SK-N-SH treated with all-trans-retinoic acid at 6 μM for 48 hours (cell line): ENCODE measurements at regions not wholly inside any gene's neighbourhood (a gene's known extent, or its start where the extent isn't known, plus 50 kb on each side); places are given as distances from the start of the nearest gene placed in this dataset.

Experiments
- ATAC-seq: fragments of 200-7000 bp; cut with Tn5 transposase; 3 replicates; pipeline ENCODE4 v1.9.1; 2020; ENCODE audit warnings: mild to moderate bottlenecking, moderate library complexity
- ARNTL ChIP-seq: fragments of 450-650 bp; formaldehyde crosslinking; IDR thresholded peaks from 2 replicates; pipeline ENCODE4 v1.5.0; 2020; ENCODE audit warnings: low read depth, mild to moderate bottlenecking, moderate library complexity, borderline replicate concordance
- BACH2 ChIP-seq: fragments of 250-450 bp; sonication (Bioruptor Pico); IDR thresholded peaks from 2 replicates; pipeline ENCODE4 v1.9.0; 2021; ENCODE audit warnings: mild to moderate bottlenecking, borderline replicate concordance
- CSDC2 ChIP-seq: fragments of 250-450 bp; sonication (Bioruptor Pico); IDR thresholded peaks from 2 replicates; pipeline ENCODE4 v1.5.0; 2020; ENCODE audit warnings: mild to moderate bottlenecking, moderate library complexity
- ESRRG ChIP-seq: fragments of 250-450 bp; sonication (Bioruptor Pico); IDR thresholded peaks from 2 replicates; pipeline ENCODE4 v1.6.1; 2021; ENCODE audit warnings: mild to moderate bottlenecking
- GLIS3 ChIP-seq: fragments of 250-450 bp; sonication (Bioruptor Pico); IDR thresholded peaks from 2 replicates; pipeline ENCODE4 v1.5.0; 2020; ENCODE audit warnings: mild to moderate bottlenecking, moderate library complexity
- ISL1 ChIP-seq: fragments of 250-450 bp; sonication (Bioruptor Pico); IDR thresholded peaks from 2 replicates; pipeline ENCODE4 v2.1.2; 2022; ENCODE audit warnings: mild to moderate bottlenecking, moderate library complexity
- OSR1 ChIP-seq: fragments of 250-450 bp; sonication (Bioruptor Pico); IDR thresholded peaks from 2 replicates; pipeline ENCODE4 v1.8.0; 2022; ENCODE audit warnings: moderate library complexity, mild to moderate bottlenecking, inconsistent platforms
- RARB ChIP-seq: fragments of 250-450 bp; sonication (Bioruptor Pico); IDR thresholded peaks from 2 replicates; pipeline ENCODE4 v1.8.0; 2021; ENCODE audit warnings: mild to moderate bottlenecking, moderate library complexity
- SNAI2 ChIP-seq: fragments of 250-450 bp; sonication (Bioruptor Pico); IDR thresholded peaks from 2 replicates; pipeline ENCODE4 v1.5.0; 2020; ENCODE audit warnings: mild to moderate bottlenecking, moderate library complexity
- TCF4 ChIP-seq: fragments of 250-450 bp; sonication (Bioruptor Pico); IDR thresholded peaks from 2 replicates; pipeline ENCODE4 v1.8.0; 2021; ENCODE audit warnings: mild to moderate bottlenecking, moderate library complexity, borderline replicate concordance
- TOX ChIP-seq: fragments of 250-450 bp; sonication (Bioruptor Pico); IDR thresholded peaks from 2 replicates; pipeline ENCODE4 v1.8.0; 2021; ENCODE audit warnings: mild to moderate bottlenecking, moderate library complexity, borderline replicate concordance
- ZC3H10 ChIP-seq: fragments of 250-450 bp; sonication (Bioruptor Pico); IDR thresholded peaks from 2 replicates; pipeline ENCODE4 v1.5.1; 2021; ENCODE audit warnings: mild to moderate bottlenecking, moderate library complexity
- ZFP3 ChIP-seq: fragments of 250-450 bp; sonication (Bioruptor Pico); IDR thresholded peaks from 2 replicates; pipeline ENCODE4 v1.5.0; 2020; ENCODE audit warnings: mild to moderate bottlenecking, moderate library complexity
- ZFP30 ChIP-seq: fragments of 450-650 bp; formaldehyde crosslinking; IDR thresholded peaks from 2 replicates; pipeline ENCODE4 v1.5.0; 2022; ENCODE audit warnings: mild to moderate bottlenecking, moderate library complexity
- ZNF565 ChIP-seq: fragments of 450-650 bp; formaldehyde crosslinking; conservative IDR thresholded peaks from 2 replicates; pipeline ENCODE4 v1.5.0; 2020; ENCODE audit warnings: low read depth, mild to moderate bottlenecking, moderate library complexity
- ZNF70 ChIP-seq: fragments of 450-650 bp; formaldehyde crosslinking; IDR thresholded peaks from 2 replicates; pipeline ENCODE4 v1.5.0; 2020; ENCODE audit warnings: mild to moderate bottlenecking, moderate library complexity
- ZNF8 ChIP-seq: fragments of 450-650 bp; formaldehyde crosslinking; IDR thresholded peaks from 2 replicates; pipeline ENCODE4 v1.5.0; 2020; ENCODE audit warnings: mild to moderate bottlenecking, moderate library complexity
- TF ChIP-seq, protein P1 (sequence below): fragments of 250-450 bp; sonication (Bioruptor Pico); IDR thresholded peaks from 2 replicates; pipeline ENCODE4 v1.8.0; 2021; ENCODE audit warnings: low read depth, mild to moderate bottlenecking, moderate library complexity, borderline replicate concordance
- TF ChIP-seq, protein P2 (sequence below): fragments of 250-450 bp; sonication (Bioruptor Pico); IDR thresholded peaks from 2 replicates; pipeline ENCODE4 v1.5.1; 2020; ENCODE audit warnings: low read depth, mild to moderate bottlenecking, moderate library complexity
- TF ChIP-seq, protein P3 (sequence below): fragments of 250-450 bp; sonication (Bioruptor Pico); IDR thresholded peaks from 2 replicates; pipeline ENCODE4 v1.8.0; 2020; ENCODE audit warnings: mild to moderate bottlenecking, moderate library complexity, borderline replicate concordance
- TF ChIP-seq, protein P4 (sequence below): fragments of 250-450 bp; sonication (Bioruptor Pico); IDR thresholded peaks from 2 replicates; pipeline ENCODE4 v1.5.0; 2020; ENCODE audit warnings: mild to moderate bottlenecking, moderate library complexity
- TF ChIP-seq, protein P5 (sequence below): fragments of 250-450 bp; sonication (Bioruptor Pico); IDR thresholded peaks from 2 replicates; pipeline ENCODE4 v1.5.1; 2021; ENCODE audit warnings: mild to moderate bottlenecking, moderate library complexity

DNA sequence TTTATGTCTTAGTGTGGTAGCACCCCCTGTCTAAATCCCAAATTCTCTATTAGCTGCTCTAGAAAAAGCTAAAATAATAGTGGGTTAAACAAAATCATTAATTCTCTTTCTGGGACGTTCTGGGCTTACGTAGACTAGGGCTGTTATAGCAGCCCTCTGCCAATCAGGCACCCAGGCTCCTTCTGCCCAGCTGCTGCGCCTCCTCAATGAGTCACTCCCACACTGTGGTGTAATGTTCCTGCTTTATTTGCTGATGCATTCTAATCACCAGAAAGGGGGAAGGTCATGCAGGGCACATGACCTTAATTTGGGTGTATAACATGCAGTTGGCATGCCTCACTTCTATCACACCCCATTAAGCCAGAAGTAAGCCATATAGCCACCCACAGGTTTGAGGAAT is 294.5 kb downstream of the GALC start:
- TF ChIP-seq, protein P1, sequence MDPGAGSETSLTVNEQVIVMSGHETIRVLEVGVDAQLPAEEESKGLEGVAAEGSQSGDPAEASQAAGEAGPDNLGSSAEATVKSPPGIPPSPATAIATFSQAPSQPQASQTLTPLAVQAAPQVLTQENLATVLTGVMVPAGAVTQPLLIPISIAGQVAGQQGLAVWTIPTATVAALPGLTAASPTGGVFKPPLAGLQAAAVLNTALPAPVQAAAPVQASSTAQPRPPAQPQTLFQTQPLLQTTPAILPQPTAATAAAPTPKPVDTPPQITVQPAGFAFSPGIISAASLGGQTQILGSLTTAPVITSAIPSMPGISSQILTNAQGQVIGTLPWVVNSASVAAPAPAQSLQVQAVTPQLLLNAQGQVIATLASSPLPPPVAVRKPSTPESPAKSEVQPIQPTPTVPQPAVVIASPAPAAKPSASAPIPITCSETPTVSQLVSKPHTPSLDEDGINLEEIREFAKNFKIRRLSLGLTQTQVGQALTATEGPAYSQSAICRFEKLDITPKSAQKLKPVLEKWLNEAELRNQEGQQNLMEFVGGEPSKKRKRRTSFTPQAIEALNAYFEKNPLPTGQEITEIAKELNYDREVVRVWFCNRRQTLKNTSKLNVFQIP, result no peak
- no peak for TF ChIP-seq ZNF565 (CRISPR knock-in tag)
- no peak for TF ChIP-seq ARNTL (CRISPR knock-in tag)
- no peak for TF ChIP-seq TOX
- TF ChIP-seq ZNF70, result no peak
- TF ChIP-seq ZFP30 (CRISPR knock-in tag), result no peak
- ATAC-seq, result no peak

DNA sequence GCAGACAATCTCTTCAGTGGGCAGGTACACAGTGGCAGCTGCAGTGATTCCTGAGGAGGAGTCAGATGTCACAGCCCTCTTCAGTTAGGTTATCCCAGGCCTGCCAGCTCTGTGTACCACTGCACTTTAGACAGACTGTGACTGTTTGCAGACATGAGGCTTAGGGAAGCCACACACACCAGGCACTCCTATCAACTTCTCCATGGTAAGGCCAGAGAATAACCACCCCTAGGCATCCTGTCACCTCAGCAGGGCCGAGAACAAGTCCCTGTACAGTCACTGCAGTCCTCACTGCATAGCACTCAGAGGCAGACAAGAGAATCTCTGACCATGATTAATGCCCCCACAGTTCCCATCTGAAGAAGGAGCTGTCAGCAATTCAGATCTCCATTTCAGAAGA is 296.5 kb downstream of the GALC start:
- ATAC-seq, result no peak
- TF ChIP-seq ZFP3 (CRISPR knock-in tag) (no peak), SNAI2 (CRISPR knock-in tag) (no peak), TOX (no peak), ZFP30 (CRISPR knock-in tag) (no peak), CSDC2 (CRISPR knock-in tag) (no peak), TCF4 (CRISPR knock-in tag) (no peak), ZC3H10 (no peak), ARNTL (CRISPR knock-in tag) (no peak), ZNF70 (no peak), OSR1 (CRISPR knock-in tag) (no peak), BACH2 (no peak), ESRRG (no peak), GLIS3 (no peak), ISL1 (no peak), RARB (CRISPR knock-in tag) (no peak)
- TF ChIP-seq, protein P2, sequence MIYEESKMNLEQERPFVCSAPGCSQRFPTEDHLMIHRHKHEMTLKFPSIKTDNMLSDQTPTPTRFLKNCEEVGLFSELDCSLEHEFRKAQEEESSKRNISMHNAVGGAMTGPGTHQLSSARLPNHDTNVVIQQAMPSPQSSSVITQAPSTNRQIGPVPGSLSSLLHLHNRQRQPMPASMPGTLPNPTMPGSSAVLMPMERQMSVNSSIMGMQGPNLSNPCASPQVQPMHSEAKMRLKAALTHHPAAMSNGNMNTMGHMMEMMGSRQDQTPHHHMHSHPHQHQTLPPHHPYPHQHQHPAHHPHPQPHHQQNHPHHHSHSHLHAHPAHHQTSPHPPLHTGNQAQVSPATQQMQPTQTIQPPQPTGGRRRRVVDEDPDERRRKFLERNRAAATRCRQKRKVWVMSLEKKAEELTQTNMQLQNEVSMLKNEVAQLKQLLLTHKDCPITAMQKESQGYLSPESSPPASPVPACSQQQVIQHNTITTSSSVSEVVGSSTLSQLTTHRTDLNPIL (CRISPR knock-in tag), result no peak
- TF ChIP-seq, protein P3, sequence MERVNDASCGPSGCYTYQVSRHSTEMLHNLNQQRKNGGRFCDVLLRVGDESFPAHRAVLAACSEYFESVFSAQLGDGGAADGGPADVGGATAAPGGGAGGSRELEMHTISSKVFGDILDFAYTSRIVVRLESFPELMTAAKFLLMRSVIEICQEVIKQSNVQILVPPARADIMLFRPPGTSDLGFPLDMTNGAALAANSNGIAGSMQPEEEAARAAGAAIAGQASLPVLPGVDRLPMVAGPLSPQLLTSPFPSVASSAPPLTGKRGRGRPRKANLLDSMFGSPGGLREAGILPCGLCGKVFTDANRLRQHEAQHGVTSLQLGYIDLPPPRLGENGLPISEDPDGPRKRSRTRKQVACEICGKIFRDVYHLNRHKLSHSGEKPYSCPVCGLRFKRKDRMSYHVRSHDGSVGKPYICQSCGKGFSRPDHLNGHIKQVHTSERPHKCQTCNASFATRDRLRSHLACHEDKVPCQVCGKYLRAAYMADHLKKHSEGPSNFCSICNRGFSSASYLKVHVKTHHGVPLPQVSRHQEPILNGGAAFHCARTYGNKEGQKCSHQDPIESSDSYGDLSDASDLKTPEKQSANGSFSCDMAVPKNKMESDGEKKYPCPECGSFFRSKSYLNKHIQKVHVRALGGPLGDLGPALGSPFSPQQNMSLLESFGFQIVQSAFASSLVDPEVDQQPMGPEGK (CRISPR knock-in tag), result no peak
- TF ChIP-seq, protein P1, result no peak
- TF ChIP-seq, protein P4, sequence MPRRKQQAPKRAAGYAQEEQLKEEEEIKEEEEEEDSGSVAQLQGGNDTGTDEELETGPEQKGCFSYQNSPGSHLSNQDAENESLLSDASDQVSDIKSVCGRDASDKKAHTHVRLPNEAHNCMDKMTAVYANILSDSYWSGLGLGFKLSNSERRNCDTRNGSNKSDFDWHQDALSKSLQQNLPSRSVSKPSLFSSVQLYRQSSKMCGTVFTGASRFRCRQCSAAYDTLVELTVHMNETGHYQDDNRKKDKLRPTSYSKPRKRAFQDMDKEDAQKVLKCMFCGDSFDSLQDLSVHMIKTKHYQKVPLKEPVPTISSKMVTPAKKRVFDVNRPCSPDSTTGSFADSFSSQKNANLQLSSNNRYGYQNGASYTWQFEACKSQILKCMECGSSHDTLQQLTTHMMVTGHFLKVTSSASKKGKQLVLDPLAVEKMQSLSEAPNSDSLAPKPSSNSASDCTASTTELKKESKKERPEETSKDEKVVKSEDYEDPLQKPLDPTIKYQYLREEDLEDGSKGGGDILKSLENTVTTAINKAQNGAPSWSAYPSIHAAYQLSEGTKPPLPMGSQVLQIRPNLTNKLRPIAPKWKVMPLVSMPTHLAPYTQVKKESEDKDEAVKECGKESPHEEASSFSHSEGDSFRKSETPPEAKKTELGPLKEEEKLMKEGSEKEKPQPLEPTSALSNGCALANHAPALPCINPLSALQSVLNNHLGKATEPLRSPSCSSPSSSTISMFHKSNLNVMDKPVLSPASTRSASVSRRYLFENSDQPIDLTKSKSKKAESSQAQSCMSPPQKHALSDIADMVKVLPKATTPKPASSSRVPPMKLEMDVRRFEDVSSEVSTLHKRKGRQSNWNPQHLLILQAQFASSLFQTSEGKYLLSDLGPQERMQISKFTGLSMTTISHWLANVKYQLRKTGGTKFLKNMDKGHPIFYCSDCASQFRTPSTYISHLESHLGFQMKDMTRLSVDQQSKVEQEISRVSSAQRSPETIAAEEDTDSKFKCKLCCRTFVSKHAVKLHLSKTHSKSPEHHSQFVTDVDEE (CRISPR knock-in tag), result no peak

DNA sequence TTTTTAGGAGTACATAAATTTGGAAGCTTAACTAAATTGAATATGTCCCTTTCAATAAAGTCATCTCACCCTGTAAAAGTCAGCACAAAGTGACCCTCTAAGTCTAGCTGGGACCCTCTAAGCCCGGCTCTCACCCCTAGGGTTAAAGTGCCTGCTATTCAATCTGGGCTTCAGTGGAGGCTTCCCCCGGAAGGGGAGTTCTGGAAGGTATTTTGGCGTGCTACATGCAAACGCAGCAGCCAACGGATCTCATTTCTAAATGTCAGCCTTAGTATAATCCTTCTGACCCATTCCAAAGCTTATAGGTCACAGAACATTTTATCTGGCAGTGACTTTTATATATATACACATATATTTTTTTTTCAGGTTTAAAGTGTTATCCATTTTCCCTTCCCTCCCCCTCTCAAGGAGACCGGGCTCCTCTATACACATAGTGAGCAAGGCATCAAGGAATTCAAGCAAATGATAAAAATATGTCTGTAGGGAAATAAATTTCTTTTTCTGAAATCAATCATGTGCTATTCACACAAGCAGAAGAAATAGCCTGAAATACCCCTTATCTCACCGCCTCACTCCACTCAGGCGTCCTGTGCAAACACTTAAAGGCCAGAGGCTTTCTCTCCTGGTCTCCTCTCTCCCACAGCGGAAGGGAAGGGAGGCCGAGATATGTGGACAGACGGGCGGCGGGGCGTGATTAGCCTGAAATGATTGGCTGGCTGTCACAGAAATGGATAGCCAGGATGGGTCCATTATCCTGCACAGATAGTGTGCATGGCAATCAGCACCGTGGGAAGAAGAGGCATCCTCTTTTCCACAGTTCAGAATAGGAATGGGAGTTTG is 301.7 kb downstream of the GALC start:
- ATAC-seq, result no peak
- TF ChIP-seq, protein P2 (CRISPR knock-in tag), result no peak
- TF ChIP-seq, protein P3 (CRISPR knock-in tag), result no peak
- TF ChIP-seq ISL1, result no peak
- no peak for TF ChIP-seq TOX
- no peak for TF ChIP-seq ZNF8 (CRISPR knock-in tag)
- TF ChIP-seq ARNTL (CRISPR knock-in tag), result no peak
- TF ChIP-seq, protein P5, sequence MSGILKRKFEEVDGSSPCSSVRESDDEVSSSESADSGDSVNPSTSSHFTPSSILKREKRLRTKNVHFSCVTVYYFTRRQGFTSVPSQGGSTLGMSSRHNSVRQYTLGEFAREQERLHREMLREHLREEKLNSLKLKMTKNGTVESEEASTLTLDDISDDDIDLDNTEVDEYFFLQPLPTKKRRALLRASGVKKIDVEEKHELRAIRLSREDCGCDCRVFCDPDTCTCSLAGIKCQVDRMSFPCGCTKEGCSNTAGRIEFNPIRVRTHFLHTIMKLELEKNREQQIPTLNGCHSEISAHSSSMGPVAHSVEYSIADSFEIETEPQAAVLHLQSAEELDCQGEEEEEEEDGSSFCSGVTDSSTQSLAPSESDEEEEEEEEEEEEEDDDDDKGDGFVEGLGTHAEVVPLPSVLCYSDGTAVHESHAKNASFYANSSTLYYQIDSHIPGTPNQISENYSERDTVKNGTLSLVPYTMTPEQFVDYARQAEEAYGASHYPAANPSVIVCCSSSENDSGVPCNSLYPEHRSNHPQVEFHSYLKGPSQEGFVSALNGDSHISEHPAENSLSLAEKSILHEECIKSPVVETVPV (CRISPR knock-in tag), result no peak
- TF ChIP-seq ESRRG, result no peak
- TF ChIP-seq ZNF70, result no peak
